Activated CD4-positive, alpha-beta T cell treated with anti-CD3 and anti-CD28 coated beads for 48 hours (primary cell): ENCODE measurements at regions not wholly inside any gene's neighbourhood (a gene's known extent, or its start where the extent isn't known, plus 50 kb on each side); places are given as distances from the start of the nearest gene placed in this dataset.

Source experiments
- DNase-seq: peaks from one replicate; pipeline ENCODE4 v3.0.0-alpha.2; 2020

DNA sequence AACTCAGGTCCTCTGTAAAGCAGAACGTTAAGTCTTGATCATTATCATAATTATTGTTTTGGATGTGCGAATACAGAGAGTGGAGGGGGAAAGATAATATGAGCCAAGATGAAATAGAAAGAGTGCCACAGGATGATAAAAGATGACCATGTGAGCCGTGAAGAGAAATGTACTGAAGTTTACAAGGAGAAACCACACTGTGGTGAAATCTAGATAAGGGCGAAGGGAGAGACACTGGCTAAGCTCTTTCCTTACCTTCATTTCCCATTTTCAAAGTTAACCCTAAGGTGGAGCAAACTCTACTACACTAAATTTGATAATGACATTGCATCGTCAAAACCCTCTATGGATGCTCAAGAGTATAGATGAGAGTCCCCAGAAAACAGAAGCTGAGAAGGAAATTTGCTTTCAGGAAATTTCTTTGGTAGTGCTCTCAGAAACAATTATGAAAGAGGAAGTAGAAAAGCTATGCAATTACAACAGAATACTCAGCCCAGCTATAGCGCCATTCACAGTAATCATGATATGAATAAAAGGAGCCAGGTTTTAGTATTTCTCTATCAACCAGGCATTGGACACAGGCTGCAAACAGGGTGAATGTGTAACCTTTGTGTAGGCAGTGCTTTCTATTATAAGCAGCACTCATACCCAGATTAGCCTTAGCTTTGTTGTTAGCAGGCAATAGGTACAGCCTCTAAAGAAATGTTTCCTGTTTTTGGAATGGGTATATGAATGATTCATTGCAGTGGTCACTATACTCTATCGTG lies 1080.7 kb downstream of the GRIK2 start:
- DNase-seq, result no peak

DNA sequence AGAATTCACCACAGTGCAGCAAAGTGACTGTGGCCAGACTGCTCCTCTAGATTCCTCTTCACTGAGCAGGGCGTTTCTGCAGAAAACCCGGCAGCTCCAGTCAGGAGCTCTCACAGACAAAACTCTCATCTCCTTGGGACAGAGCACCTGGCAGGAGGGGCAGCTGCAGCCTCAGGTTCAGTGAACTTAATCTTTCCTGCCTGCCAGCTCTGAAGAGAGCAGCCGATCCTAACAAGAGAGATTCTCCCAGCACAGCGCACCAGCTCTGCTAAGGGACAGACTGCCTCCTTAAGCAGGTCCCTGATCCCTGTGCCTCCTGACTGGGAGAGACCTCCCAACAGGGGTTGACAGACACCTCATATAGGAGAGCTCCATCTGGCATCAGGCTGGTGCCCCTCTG lies 1065.5 kb downstream of the GRIK2 start:
- DNase-seq, result no peak

DNA sequence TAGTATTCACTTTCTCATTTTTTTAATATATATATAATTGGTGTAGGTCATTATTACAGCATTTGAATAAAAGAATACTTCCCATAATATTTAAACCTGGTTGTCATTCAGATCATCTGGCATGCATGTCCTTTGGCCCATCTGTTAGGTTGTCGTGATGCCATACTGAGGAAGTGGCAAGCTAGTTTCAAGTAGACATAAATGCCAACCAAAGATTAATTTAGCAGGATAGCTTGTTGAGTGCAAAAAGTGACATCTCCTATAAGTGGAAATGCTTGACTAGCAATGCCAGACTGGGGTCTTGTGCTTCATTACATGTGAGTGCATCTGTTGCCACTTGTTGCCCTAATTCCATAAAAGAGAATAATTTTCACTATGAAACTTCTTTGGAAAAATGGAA lies 1044.7 kb downstream of the GRIK2 start:
- DNase-seq, result no peak

DNA sequence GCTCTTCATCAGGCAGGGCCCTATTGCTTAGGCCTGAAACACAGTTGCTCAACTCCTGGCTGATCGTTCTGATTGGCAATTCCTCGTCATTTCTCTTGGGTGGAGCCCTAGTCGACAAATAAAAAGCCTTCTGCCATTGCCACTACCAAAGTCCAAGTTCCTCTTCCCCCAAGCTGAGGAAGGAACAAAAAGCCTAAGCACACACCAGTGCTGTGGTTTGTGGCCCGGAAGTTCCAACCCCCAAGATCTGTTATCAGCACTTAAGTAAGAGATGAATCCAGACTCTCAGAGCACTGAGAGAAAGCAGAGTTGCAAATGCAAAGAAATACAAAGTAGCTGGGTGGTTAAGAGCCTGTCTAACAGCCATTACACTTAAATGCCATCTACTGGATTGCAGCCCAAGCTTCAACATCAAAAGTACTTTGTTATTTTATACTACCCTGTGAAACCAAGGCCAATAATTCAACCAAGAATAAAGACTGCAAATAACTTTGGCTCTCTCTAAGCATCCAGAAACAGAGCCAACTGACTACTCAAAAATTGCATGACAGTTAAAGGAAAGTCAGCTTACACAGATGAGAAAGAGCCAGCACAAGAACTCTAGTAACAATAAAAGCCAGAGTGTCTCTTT lies 1024.0 kb downstream of the GRIK2 start:
- no peak for DNase-seq

DNA sequence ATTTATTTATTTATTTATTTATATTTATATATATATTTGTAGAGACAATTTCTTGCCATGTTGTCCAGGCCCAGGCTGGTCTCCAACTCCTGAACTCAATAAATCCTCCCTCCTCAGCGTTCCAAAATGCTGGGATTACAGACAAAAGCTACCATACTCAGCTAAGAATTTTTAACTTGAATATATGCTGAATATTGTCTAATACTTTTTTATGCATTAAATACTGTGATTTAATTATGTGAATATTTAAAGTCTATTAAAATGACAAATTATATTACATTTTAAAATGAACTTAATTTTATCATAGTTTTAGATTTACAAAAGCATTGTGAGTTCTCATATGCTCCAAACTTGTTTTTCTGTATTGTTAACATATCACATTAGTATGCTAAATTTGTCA lies 1022.4 kb downstream of the GRIK2 start:
- DNase-seq, result no peak

DNA sequence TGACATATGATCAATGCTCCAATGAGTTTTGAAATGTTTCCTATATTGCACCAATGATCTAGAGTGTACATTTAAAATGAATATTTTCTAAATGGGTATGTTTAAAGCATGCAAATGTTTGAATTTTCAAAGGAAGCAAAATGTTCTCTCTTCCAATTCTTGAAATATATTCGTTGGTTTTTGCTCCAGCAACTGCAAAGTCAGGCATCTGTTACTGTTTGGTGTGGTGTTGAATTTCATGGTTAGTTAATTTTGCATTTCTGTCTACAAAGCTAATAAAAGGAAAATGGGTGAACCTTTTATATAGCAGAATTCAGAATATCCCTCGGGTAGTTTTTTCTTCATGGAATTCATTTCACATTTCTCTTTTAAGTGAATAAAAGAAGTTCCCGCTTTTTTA lies 1018.3 kb downstream of the GRIK2 start:
- DNase-seq, result no peak

DNA sequence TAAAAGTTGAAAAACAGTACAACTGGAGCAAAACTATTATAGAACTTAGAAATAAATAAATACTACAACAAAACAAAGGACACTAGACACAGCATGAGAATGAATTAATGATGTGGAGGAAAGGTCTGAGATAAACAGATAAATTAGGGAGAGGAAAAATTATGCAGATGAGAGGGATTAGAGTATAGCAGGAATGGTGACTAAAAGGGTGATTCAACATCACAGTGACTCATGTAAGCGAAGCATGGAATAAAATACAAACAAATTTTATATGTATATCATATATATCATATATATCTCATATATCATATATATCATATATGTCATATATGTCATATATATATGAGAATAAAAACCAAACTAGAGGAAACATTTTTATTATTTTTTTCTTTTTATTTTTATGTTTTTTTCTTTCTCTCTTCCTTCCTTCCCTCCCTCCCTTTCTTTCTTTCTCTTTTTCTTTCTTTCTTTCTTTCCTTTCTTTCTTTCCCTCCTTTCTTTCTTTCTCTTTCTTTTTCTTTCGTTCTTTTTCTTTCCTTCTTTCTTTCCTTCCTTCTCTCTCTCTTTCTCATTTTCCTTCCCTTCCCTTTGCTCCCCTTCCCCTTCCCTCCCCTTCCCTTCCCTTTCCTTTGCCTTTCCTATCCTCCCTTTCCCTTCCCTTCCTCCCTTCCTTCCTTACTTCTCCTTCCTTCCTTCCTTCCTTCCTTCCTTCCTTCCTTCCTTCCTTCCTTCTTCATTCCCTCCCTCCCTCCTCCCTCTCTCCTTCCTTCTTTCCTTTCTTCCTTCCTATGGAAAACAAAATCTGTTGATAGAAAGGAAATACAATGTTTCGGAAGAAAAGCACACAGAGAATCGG lies 1014.6 kb downstream of the GRIK2 start:
- DNase-seq, result no peak

DNA sequence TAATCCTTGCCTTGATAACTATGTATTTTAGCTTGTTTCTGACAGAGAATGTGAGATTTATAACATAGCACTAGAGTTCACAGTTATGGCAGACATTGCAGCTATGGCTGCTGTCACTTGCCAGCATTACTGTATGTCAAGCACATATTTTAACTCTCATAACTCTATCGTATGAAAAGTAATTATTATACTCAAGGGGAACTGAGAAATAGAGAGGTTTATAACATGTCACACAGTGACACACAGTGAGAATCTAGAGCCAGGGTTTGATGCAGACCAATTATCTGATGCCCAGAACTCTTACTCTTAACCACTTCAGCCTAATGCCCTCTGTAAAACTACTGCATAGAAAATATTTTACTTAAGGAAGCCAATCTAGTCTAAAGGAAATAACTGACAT lies 1012.4 kb downstream of the GRIK2 start:
- no peak for DNase-seq

DNA sequence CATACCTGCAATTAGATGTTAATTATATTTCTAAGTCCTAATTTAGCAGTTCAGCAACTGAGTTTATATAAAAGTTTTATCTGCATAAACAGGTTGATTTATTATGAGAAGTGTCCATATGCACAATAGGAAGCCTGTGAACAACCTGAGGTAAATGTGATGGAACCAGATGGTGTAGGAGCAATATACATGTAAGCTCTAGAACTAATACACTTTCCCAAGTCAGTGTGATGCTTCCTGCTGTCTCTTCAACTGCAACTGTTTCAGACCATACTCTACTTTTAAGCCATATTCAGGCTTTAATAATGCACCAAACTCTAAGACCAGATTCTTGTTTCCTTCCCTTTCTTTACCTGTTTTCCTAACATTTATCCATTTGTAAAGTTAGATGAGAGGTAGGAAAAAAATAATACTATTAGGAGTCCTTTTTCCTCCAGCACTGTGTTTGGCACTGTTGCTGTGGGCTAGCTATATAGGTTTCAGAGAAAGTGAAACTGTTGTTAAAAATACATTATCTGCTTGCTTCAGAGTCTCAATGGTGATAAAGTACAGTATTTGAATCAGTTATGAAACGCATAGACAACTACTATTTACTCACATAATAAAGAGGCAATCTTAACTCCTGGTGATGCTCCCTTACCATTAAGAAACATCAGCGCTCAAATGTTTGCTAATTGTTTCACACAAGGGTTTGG lies 1009.3 kb downstream of the GRIK2 start:
- DNase-seq, result no peak

DNA sequence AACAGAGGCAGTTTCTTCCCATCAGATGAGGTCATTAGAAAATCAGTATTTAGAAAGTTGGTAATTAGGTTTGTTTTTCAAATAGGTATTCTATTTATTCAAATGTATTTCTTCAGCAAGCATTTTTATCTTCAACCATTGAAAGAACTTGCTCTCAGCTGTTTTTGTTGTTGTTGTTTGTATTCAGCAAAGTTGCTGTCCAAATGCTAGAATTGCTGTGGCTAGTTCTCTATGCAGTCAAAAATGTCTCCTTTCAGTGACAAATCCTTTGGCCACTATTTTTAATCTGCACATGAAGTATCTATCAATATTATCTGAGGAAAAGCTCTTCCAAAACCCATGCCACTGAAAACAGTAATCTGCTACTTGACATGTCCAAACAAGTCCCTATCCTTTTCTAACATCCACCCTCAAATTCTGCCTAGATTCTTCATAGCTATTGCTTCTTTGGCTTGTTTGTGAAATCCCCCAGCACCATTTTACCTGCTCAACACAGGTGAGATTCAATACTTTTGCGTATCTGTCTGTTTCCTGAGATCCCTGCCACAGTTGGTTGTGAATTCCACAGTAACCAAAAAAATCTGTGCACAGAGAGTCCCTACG lies 1005.4 kb downstream of the GRIK2 start:
- DNase-seq, result no peak

DNA sequence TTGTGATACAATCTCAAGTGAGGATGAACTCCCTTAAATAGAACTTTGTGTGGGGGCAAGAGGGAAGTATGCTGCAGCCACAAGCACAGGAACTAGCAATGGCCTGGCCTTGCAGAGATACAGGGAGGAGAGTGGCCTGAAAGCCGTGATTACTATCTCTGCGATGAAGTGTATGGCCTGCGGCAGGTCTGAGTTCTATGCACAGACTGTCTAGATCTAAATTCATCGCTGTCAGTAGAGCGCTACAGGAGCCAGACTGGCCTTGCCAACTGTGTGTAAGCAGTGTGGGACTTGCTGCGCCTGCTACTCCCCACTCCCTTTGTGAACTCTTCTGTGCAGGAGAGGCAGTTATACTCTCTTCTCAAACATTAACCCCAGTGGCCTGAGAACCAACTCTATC lies 997.0 kb downstream of the GRIK2 start:
- no peak for DNase-seq

DNA sequence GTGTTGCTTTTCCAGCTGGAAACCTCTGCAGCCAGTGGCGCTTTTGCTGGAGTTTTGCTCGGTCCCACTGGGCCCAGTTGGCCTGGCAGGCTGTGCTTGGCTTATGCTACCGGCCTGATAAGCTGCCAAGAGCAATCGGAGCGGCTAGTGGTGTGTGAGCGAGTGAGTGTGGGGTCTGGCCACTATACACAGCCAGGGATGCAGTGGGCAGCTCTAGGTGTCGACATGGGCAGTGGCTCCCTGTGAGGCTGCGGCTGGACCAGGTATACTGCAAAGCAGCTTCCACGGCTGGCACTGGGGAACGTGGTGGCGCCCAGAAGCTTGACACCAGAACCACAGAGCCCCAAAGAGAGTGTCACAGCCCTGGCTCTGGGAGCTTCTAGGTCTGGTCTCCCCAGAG lies 996.5 kb downstream of the GRIK2 start:
- DNase-seq, result no peak

DNA sequence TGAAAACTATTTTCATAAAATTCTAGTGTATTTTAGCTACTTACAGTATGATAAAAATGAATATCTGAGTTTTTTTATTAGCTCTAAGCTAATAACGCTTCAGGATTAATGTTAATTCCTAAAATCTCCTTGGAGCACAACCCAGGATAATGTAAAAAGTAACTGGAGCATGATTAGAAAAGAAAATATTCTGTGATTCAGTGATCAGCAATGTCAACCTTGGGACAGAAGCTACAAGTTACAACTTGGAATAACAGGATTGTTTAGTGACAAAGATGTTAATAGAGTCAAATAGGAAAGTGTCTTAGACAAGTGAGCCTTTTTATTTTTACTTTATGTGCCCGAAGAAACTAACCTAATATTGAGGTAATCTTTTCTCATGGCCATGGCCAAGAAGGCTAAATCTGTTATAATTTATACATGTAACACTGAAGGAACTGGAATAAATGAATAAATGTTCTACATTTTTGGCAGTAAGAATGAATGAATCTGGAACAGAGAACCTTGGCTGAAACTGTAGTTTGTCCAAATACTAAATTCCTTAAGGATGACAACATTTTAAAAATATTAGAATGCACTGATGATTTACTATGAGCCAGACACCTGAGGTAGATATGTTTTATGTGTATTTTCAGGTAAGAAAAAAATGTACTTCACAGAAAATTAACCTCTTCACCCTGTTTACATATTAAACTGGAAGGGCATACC lies 994.0 kb downstream of the GRIK2 start:
- DNase-seq, result no peak

DNA sequence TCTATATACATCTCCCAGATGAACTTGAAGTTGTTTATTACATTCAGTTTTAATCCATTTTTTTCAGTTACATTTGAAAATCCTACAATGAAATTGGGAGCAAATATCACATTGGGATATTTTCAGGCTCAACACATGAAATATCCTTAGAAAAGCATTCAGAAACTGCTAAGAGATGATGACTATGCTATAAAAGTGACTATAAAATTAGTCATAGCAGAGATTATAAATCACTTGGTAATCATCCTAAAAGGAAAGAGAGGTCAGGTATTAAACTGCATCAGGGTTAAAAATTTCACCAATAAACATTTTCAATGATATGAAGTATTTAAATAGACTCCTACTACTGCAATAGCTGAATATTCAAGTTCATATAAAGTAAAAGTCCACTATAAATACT lies 987.7 kb downstream of the GRIK2 start:
- DNase-seq, result no peak

DNA sequence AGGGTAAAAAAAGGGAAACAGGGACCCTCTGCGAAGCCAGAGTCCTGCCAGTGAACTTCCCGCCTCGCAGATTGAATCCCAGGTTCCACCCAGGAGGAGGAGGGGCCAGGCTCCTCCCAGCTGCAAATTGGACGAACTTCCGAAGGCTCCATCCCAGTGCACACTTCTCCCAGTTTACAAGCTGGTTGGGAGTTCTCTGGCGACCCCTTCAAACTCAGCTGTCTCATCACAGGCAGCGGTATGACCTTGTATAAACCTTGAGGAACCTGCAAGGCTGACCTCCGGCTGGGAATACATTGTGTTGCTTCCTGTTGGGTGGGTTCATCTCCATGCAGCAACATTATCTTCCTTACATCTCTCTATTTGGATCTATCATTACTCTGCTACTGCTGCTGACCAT lies 962.7 kb downstream of the GRIK2 start:
- DNase-seq, result no peak

DNA sequence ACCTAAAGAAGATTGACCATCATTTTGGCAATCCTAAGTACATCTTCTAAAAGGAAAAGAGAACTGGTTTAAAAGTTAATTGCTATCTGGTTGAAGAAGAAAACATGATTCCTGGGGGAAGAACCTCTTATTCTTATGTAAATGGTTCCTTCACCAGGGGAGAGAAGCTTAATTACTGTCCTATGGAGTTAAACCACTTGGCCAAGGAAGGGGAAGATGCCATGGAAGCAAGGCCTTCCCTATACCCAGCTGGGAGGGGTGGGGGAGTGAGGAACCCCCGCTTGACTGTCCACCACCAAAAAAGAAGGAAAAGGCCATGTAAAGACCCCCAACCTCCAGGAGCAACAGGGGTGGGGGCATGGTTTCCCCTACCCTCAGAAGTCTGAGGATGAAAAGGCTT lies 962.1 kb downstream of the GRIK2 start:
- DNase-seq, result no peak

DNA sequence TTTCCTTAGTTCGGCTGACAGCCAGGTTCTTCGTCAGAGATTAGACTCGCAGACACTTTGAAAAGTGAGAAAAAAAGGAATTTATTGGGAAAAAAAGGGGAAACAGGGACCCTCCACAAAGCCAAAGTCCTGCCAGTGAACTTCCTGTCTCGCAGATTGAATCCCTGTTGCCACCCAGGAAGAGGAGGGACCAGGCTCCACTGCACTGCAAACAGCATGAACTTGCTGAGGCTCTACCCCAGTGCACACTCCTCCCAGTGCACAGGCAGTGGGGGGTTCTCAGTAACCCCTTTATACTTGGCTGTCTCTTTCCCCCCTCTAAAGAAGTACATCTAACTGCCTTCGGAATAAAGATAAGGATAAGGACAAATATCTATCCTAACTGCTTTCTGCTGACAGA lies 959.0 kb downstream of the GRIK2 start:
- DNase-seq, result no peak

DNA sequence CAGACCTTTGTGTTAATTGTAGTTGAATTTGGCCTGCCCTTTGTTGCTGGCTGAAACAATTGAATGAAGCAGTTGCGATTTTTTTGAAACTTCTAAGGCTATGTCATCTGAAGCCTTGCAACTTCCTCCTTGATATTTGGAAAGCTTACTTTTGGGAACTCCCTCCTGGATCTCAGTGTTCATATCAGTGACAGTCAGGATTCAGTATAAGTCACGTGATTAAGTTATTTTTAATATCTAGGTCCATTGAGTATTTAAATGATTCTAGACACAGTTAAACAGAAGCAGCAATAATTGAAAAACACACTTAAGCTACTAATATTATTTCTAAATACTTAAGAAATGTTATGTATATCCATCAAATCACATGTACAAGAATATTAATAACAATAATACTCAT lies 951.3 kb downstream of the GRIK2 start:
- no peak for DNase-seq

DNA sequence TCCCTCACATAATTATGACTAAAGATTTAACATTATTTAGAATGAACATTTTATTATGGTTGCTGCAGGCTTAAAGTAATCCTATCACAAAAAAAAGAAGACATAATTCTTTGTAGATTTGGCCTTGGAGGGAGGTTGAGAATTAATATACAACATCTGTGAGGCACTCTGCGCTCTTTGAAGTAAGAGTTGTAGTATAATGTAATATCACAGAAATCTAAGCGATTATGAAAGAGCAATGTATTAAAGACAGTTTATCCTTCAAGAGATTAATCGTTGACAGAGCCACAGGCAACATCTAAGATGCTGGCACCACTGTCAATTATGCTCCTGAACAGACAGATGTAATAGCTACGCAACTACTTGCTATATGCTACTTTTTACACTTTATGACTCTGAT lies 946.8 kb downstream of the GRIK2 start:
- no peak for DNase-seq

DNA sequence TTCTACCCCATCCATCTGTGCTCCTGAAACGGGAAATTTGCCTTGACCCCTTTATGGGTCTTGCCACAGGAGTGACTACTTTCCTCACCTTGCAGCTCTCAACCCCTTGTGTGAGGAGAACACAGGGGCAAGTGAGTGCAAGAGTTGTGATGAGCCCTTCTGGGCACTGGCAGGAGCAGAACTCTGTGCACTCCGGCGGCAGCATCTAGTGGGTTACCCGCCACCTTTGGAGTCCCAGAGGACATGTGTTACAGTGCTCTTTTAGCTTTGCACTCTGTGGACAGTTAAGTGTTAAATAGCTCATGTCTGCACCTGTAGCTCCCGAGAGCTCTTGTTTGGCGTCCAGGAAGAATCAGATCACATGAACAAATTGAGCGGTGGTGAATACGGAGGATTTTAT lies 940.2 kb downstream of the GRIK2 start:
- no peak for DNase-seq

DNA sequence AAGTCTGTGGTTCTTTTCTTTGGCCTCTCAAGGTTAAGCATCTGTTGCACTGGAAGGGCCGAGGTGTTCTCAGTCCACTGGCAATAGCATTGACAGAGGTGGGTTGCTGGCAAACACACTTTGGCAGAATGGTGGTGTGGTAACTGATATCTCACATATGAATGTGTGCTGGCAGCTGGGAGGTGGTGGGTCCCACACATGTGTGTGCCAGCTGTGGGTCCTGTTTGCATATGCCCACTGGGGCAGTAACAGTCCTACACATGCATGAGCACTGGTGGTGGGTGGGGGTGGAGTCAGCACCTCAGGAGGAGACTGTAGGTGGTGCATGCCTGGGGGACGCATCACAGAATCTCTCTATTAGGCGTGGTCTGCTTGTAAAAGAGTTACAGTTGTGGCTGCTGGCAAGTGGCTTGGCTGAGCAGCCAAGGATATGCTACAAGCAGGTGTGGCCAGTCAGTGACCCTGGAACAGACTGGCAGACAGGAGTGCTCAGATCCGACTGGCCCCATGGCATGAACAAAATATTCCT lies 934.3 kb downstream of the GRIK2 start:
- no peak for DNase-seq

DNA sequence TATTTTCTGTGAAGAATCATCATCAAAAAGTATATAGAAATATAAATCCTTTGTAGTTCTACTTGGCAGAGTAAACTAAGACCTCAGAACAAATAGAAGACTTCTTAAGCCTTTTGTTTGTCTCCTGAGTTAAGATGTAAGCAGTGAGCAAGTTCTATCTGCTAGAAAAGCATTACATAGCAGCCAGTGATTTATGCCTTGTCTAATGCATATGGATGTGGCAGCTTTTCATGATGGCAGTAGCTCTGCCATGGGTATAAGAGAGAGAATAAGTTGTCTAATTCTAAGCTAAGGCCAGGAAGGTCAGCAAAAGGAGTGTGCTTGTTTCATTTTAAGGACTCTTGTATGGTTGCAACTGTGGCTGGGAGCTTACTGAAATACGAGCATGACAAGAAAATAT lies 920.2 kb downstream of the GRIK2 start:
- DNase-seq, result no peak
